BE2C (cell line): ENCODE measurements at regions not wholly inside any gene's neighbourhood (a gene's known extent, or its start where the extent isn't known, plus 50 kb on each side); places are given as distances from the start of the nearest gene placed in this dataset.

Source experiments
- DNase-seq: peaks from one replicate; pipeline ENCODE4 v3.0.0-alpha.2; 2020
- H3K27me3 ChIP-seq: fragments of 250-450 bp; sonication (Bioruptor Pico); 2 replicates; pipeline ENCODE4 v1.5.1; 2020; ENCODE audit warnings: mild to moderate bottlenecking
- H3K36me3 ChIP-seq: fragments of 250-450 bp; sonication (Bioruptor Pico); 2 replicates; pipeline ENCODE4 v1.5.1; 2020; ENCODE audit warnings: mild to moderate bottlenecking
- H3K4me1 ChIP-seq: fragments of 250-450 bp; sonication (Bioruptor Pico); 2 replicates; pipeline ENCODE4 v1.5.1; 2020
- H3K4me3 ChIP-seq: 2 replicates; pipeline ENCODE4 v1.5.1; 2011; ENCODE audit warnings: low read depth, low read length
- H3K9me3 ChIP-seq: fragments of 250-450 bp; sonication (Bioruptor Pico); 2 replicates; pipeline ENCODE4 v1.5.1; 2020
- CTCF ChIP-seq: IDR thresholded peaks from 2 replicates; pipeline ENCODE4 v1.5.1; 2012; ENCODE audit warnings: mild to moderate bottlenecking, low read depth, low read length

GRCh38 chr21:28091466-28091865 lies 901.2 kb downstream of the LTN1 start:
- no peak for TF ChIP-seq CTCF
- no peak for DNase-seq
- Histone ChIP-seq H3K36me3 (no peaks in the 10 kb centered on the region), H3K9me3 (no peaks in the 10 kb centered on the region), H3K27me3 (no peaks in the 10 kb centered on the region), H3K4me3 (no peak overlapping the region), H3K4me1 (0 out of 2 replicates have a peak, but pooled peaks cover 3% of the 10 kb centered on the region)

GRCh38 chr21:28090546-28090945 lies 902.1 kb downstream of the LTN1 start:
- Histone ChIP-seq H3K4me1 (0 out of 2 replicates have a peak, but pooled peaks cover 3% of the 10 kb centered on the region), H3K36me3 (no peaks in the 10 kb centered on the region), H3K4me3 (no peak overlapping the region), H3K9me3 (no peaks in the 10 kb centered on the region), H3K27me3 (no peaks in the 10 kb centered on the region)
- DNase-seq: no peak
- TF ChIP-seq CTCF: no peak

- Histone ChIP-seq H3K4me1 (0 out of 2 replicates have a peak, but pooled peaks cover 3% of the 10 kb centered on the region), H3K4me3 (no peak overlapping the region), H3K9me3 (no peaks in the 10 kb centered on the region), H3K36me3 (no peaks in the 10 kb centered on the region), H3K27me3 (no peaks in the 10 kb centered on the region)
- TF ChIP-seq CTCF: no peak
- DNase-seq: no peak
Measured at GRCh38 chr21:28089599-28090441, 902.9 kb downstream of the LTN1 start.

GRCh38 chr21:28086861-28087581 lies 905.7 kb downstream of the LTN1 start:
- Histone ChIP-seq H3K27me3 (no peaks in the 10 kb centered on the region), H3K9me3 (no peaks in the 10 kb centered on the region), H3K36me3 (no peaks in the 10 kb centered on the region), H3K4me1 (0 out of 2 replicates have a peak, but pooled peaks cover 3% of the 10 kb centered on the region), H3K4me3 (no peak overlapping the region)
- TF ChIP-seq CTCF: no peak
- no peak for DNase-seq

- Histone ChIP-seq H3K27me3 (no peaks in the 10 kb centered on the region), H3K36me3 (no peaks in the 10 kb centered on the region), H3K4me3 (no peak overlapping the region), H3K4me1 (peaks cover 5% of the 10 kb centered on the region; the same call in 1 of the 2 replicates), H3K9me3 (no peaks in the 10 kb centered on the region)
- TF ChIP-seq CTCF: no peak
- no peak for DNase-seq
Measured at GRCh38 chr21:28084951-28085350, 907.7 kb downstream of the LTN1 start.
